ENCODE measurements at regions not wholly inside any gene's neighbourhood (a gene's known extent, or its start where the extent isn't known, plus 50 kb on each side); places are given as distances from the start of the nearest gene placed in this dataset.
"Not testable (repeated sequence)": the region's sequence is repeated elsewhere in the genome, so short reads cannot be mapped to it uniquely, and the experiment has no call there.

GRCh38 chr9:108275906-108276305 lies 579.9 kb downstream of the ACTL7B start:
- no peak for DNase-seq

DNA sequence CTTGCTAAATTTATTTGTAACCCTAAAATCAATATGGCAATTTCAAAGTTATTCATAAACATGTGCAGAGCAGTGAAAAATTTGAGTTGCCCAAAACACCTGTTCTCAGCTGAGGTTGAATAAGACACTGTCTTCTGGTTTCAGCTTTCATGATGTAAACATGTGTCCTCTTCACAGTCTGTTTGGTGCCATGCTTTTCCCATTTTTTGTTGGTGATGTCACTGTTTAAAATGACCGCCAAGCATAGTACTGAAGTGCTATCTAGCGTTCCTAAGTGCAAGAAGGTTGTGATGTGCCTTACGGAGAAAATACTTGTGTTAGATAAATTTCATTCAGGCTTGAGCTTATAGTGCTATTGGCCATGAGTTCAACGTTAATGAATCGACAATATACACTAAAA lies 580.8 kb downstream of the ACTL7B start:
- DNase-seq = peak; percentile 66

DNA sequence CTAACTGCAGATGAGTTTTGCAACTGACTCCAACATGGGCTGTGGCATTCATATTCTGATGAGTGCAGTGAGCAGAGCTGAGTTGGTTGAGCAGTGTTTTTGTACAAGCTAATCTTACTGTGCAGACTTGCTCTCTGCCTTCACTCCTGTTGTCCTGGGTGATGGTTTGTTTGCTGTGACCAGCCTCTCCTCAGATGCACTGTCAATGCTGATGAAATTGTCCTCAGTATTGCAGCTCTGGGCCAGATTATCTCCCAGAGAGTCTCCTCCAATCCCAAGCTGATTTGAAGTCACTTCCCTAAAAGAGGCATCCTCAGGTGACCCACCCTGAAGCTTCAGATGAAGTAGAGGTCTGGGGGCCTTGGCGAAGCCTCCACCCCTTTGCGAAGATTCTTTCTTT lies 581.8 kb downstream of the ACTL7B start:
- no peak for DNase-seq

DNA sequence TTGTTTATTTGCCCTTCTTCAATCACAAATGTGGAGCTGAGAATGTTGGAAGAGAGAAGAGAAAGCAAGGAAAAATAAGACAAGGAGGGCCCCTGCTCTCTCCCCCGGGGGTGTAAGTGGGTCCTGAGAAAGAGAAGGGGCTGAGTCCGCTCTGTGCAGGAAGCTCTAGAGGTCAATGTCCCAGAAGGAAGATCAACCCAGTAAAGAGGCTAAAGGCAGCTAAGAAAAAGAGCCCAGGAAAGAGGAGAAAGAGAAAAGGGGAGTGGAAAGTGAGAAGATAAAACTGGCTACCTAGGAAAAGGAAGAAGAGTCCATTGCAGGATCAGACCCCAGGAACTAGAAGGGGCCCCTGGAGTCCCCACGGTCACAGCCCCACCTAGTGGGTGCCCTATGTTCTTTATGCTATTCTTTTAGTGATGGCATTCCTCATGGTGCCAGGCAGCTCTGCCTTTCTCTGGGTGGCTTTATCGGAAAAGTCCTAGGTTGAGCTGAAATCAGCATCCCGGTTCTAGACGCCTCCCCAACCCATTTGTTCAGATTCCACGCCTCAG lies 583.4 kb downstream of the ACTL7B start:
- DNase-seq = peak; percentile 77

- DNase-seq = peak; percentile 98
Observed at GRCh38 chr9:108271646-108272348, 584.0 kb downstream of the ACTL7B start.

GRCh38 chr9:108271236-108271635 lies 584.5 kb downstream of the ACTL7B start:
- no peak for DNase-seq

- no peak for DNase-seq
Observed at GRCh38 chr9:108270561-108270960, 585.2 kb downstream of the ACTL7B start.

DNA sequence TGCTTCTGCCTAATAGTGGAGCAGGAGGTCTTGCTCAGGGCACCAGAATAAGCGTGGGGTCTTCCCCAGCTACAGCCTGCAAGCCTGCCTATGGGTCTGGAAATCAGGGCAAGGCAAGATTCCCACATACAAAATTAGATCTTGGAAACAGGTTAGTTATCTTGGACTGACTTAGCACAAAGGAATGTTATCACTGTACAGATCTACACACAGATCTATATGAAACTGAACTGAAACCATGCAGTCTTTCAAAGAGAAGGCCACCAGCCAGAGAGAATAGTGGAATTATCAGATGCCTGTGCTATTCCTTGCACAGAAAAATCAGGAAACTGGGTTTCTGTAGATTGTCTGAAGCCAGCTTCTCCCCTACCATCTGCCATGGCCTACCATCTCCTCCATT lies 585.7 kb downstream of the ACTL7B start:
- no peak for DNase-seq

- DNase-seq = no peak
Observed at GRCh38 chr9:108269371-108269770, 586.4 kb downstream of the ACTL7B start.

GRCh38 chr9:108265065-108265464 lies 590.7 kb downstream of the ACTL7B start:
- no peak for DNase-seq

GRCh38 chr9:108264093-108264492 lies 591.7 kb downstream of the ACTL7B start:
- no peak for DNase-seq

GRCh38 chr9:108262836-108263235 lies 593.0 kb downstream of the ACTL7B start:
- no peak for DNase-seq

GRCh38 chr9:108259917-108260675 lies 595.7 kb downstream of the ACTL7B start:
- no peak for DNase-seq

GRCh38 chr9:108258640-108259039 lies 597.1 kb downstream of the ACTL7B start:
- DNase-seq = no peak

- no peak for DNase-seq
Observed at GRCh38 chr9:108257382-108257781, 598.4 kb downstream of the ACTL7B start.

- DNase-seq = no peak
Observed at GRCh38 chr9:108254236-108254635, 601.5 kb downstream of the ACTL7B start.

- DNase-seq = not testable (repeated sequence)
Observed at GRCh38 chr9:108247391-108247790, 608.4 kb downstream of the ACTL7B start.

GRCh38 chr9:108245901-108246300 lies 609.9 kb downstream of the ACTL7B start:
- no peak for DNase-seq

- peak; percentile 48 for DNase-seq
Observed at GRCh38 chr9:108245331-108245730, 610.5 kb downstream of the ACTL7B start.

DNA sequence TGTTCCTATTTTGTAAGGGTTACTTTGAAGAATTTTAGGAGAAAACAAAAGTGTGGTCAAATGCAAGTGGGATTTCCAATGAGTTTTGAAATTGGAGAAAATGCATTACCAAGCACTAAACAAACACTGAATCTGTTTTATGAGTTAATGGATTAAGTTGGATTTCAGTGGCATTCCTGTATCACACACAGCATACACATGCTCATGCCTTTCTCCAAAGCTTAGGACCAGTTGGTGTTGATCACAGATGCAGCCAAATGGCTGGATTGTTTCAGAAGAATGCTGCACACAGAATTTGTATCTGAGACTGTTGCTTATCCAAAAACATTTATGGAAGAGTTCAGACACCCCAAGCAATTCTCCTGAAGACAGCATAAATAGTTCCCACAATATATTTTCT lies 611.1 kb downstream of the ACTL7B start:
- peak; percentile 84 for DNase-seq

GRCh38 chr9:108241384-108242073 lies 614.3 kb downstream of the ACTL7B start:
- no peak for DNase-seq

GRCh38 chr9:108239696-108240321 lies 616.0 kb downstream of the ACTL7B start:
- peak; percentile 66 for DNase-seq

Data from tongue (tissue), 1 donor.